ENCODE measurements at regions not wholly inside any gene's neighbourhood (a gene's known extent, or its start where the extent isn't known, plus 50 kb on each side); places are given as distances from the start of the nearest gene placed in this dataset.

GRCh38 chr3:159517105-159517504, 471.5 kb upstream of the IL12A start:
- H3K4me2 ChIP-seq (ENCODE audit: low read length): no peak overlapping the region
- no peak overlapping the region for H3K4me3 ChIP-seq (ENCODE audit: low read length)
- no peaks in the 10 kb centered on the region for H3K4me1 ChIP-seq (ENCODE audit: control insufficient read depth, insufficient read depth, low read length)
- no peaks in the 10 kb centered on the region for H3K27me3 ChIP-seq (ENCODE audit: control insufficient read depth, insufficient read depth, low read length)
- no peak overlapping the region for H3K9ac ChIP-seq (ENCODE audit: low read depth, low read length)
- no peaks in the 10 kb centered on the region for H3K36me3 ChIP-seq (ENCODE audit: insufficient read depth, low read length)
- H3K9me3 ChIP-seq (replicated peaks; ENCODE audit: low read length): no peaks in the 10 kb centered on the region

GRCh38 chr3:159520638-159521037, 468.0 kb upstream of the IL12A start:
- Histone ChIP-seq H3K4me2 (ENCODE audit: low read length) (no peak overlapping the region), H3K4me3 (ENCODE audit: low read length) (no peak overlapping the region), H3K9me3 (replicated peaks; ENCODE audit: low read length) (no peaks in the 10 kb centered on the region), H3K36me3 (ENCODE audit: insufficient read depth, low read length) (no peaks in the 10 kb centered on the region), H3K4me1 (ENCODE audit: control insufficient read depth, insufficient read depth, low read length) (no peaks in the 10 kb centered on the region), H3K9ac (ENCODE audit: low read depth, low read length) (no peak overlapping the region), H3K27me3 (ENCODE audit: control insufficient read depth, insufficient read depth, low read length) (no peaks in the 10 kb centered on the region)

DNA sequence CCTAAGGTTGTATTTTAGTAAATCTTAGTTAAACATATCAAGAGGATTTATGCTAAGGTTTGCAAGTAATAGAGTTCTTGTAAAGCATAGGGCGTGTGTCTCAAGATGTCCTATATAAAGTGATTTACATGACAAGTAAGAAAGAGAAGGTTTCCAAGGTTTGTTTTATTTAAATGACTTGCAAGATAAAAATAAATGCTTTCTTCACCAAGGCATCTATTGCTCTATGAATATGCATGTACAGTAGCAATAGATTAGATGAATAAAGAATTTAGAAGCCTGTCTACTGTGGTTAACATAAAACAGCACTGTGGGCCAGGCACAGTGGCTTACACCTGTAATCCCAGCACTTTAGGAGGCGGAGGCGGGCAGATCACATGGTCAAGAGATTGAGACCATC, 466.4 kb upstream of the IL12A start:
- no peaks in the 10 kb centered on the region for H3K27me3 ChIP-seq (ENCODE audit: control insufficient read depth, insufficient read depth, low read length)
- no peaks in the 10 kb centered on the region for H3K36me3 ChIP-seq (ENCODE audit: insufficient read depth, low read length)
- H3K4me3 ChIP-seq (ENCODE audit: low read length): no peak overlapping the region
- no peak overlapping the region for H3K4me2 ChIP-seq (ENCODE audit: low read length)
- H3K9me3 ChIP-seq (replicated peaks; ENCODE audit: low read length): no peaks in the 10 kb centered on the region
- no peak overlapping the region for H3K9ac ChIP-seq (ENCODE audit: low read depth, low read length)
- H3K4me1 ChIP-seq (ENCODE audit: control insufficient read depth, insufficient read depth, low read length): no peaks in the 10 kb centered on the region

GRCh38 chr3:159528251-159528895, 460.3 kb upstream of the IL12A start:
- H3K9ac ChIP-seq (ENCODE audit: low read depth, low read length): no peak overlapping the region
- no peak overlapping the region for H3K4me3 ChIP-seq (ENCODE audit: low read length)
- H3K9me3 ChIP-seq (replicated peaks; ENCODE audit: low read length): no peaks in the 10 kb centered on the region
- no peaks in the 10 kb centered on the region for H3K36me3 ChIP-seq (ENCODE audit: insufficient read depth, low read length)
- peaks cover 4% of the 10 kb centered on the region for H3K27me3 ChIP-seq (ENCODE audit: control insufficient read depth, insufficient read depth, low read length)
- H3K4me2 ChIP-seq (ENCODE audit: low read length): no peak overlapping the region
- no peaks in the 10 kb centered on the region for H3K4me1 ChIP-seq (ENCODE audit: control insufficient read depth, insufficient read depth, low read length)

- H3K4me2 ChIP-seq (ENCODE audit: low read length): no peak overlapping the region
- no peaks in the 10 kb centered on the region for H3K4me1 ChIP-seq (ENCODE audit: control insufficient read depth, insufficient read depth, low read length)
- no peak overlapping the region for H3K9ac ChIP-seq (ENCODE audit: low read depth, low read length)
- no peaks in the 10 kb centered on the region for H3K36me3 ChIP-seq (ENCODE audit: insufficient read depth, low read length)
- H3K9me3 ChIP-seq (replicated peaks; ENCODE audit: low read length): no peaks in the 10 kb centered on the region
- peaks cover 11% of the 10 kb centered on the region for H3K27me3 ChIP-seq (ENCODE audit: control insufficient read depth, insufficient read depth, low read length)
- no peak overlapping the region for H3K4me3 ChIP-seq (ENCODE audit: low read length)
These were observed 456.1 kb upstream of the IL12A start for GRCh38 chr3:159532577-159532976.

DNA sequence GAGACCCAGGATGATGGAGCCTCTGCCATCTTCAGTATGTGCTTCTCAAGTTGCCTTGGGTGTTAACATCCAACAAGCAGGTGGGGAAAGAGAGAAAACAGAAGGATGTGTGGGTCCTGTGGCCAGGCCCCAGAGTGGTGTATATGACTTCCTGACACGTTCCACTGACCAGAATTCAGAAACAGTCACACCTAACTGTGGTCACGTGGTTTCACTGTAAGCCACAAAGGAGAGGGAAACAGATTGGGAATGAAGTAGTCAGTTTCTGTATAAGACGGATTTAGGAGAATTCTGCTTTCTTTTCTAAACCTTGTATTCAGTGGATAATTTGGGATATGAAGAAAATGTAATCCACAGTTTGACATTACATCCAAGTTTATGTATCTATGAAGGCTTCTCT, 454.1 kb upstream of the IL12A start:
- Histone ChIP-seq H3K36me3 (ENCODE audit: insufficient read depth, low read length) (no peaks in the 10 kb centered on the region), H3K4me3 (ENCODE audit: low read length) (no peak overlapping the region), H3K4me2 (ENCODE audit: low read length) (no peak overlapping the region), H3K9me3 (replicated peaks; ENCODE audit: low read length) (no peaks in the 10 kb centered on the region), H3K27me3 (ENCODE audit: control insufficient read depth, insufficient read depth, low read length) (peaks cover 11% of the 10 kb centered on the region), H3K9ac (ENCODE audit: low read depth, low read length) (no peak overlapping the region), H3K4me1 (ENCODE audit: control insufficient read depth, insufficient read depth, low read length) (no peaks in the 10 kb centered on the region)

DNA sequence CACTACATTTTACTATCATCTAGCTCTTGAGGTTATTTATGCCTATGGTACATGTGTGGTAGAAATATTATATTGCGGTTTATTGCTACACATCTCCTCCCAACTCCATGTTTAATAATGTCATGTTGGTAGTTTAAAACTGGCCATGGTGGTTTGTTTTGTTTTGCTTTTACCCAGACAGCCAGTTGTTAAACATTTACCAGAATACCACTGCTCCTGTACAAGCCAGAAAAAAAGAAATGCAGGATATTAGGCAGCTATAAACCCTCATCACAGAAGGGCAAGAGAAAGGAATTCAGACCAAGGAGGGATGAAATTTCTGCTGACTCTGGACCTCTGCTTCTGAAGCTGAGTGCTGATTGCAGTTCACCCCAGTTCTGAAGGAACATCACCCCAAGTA, 451.8 kb upstream of the IL12A start:
- H3K9me3 ChIP-seq (replicated peaks; ENCODE audit: low read length): no peaks in the 10 kb centered on the region
- H3K9ac ChIP-seq (ENCODE audit: low read depth, low read length): no peak overlapping the region
- H3K4me1 ChIP-seq (ENCODE audit: control insufficient read depth, insufficient read depth, low read length): no peaks in the 10 kb centered on the region
- H3K27me3 ChIP-seq (ENCODE audit: control insufficient read depth, insufficient read depth, low read length): peaks cover 7% of the 10 kb centered on the region
- no peak overlapping the region for H3K4me3 ChIP-seq (ENCODE audit: low read length)
- H3K4me2 ChIP-seq (ENCODE audit: low read length): no peak overlapping the region
- no peaks in the 10 kb centered on the region for H3K36me3 ChIP-seq (ENCODE audit: insufficient read depth, low read length)

DNA sequence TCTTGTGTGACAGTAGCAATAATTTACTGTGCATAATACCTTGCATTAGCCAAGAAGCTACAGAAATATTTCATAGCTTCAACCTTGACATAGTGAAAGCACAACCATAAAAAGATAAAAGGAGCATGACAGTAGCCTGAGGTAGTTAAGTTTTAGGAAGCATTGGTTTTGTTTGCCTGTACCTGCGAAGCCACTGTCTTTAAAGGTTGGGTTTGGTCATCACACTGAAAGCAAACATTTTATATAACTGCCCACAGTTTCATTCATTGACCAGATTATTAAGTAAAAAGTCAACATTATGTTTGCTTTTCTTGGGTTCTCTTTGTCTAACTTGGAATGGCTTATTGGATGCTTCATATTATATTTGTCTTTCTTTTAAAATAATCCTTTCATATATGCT, 450.1 kb upstream of the IL12A start:
- no peaks in the 10 kb centered on the region for H3K4me1 ChIP-seq (ENCODE audit: control insufficient read depth, insufficient read depth, low read length)
- no peaks in the 10 kb centered on the region for H3K36me3 ChIP-seq (ENCODE audit: insufficient read depth, low read length)
- H3K27me3 ChIP-seq (ENCODE audit: control insufficient read depth, insufficient read depth, low read length): peaks cover 7% of the 10 kb centered on the region
- H3K4me3 ChIP-seq (ENCODE audit: low read length): no peak overlapping the region
- no peak overlapping the region for H3K4me2 ChIP-seq (ENCODE audit: low read length)
- no peak overlapping the region for H3K9ac ChIP-seq (ENCODE audit: low read depth, low read length)
- H3K9me3 ChIP-seq (replicated peaks; ENCODE audit: low read length): no peaks in the 10 kb centered on the region

GRCh38 chr3:159540882-159541495, 447.6 kb upstream of the IL12A start:
- no peaks in the 10 kb centered on the region for H3K27me3 ChIP-seq (ENCODE audit: control insufficient read depth, insufficient read depth, low read length)
- no peak overlapping the region for H3K9ac ChIP-seq (ENCODE audit: low read depth, low read length)
- H3K4me3 ChIP-seq (ENCODE audit: low read length): no peak overlapping the region
- H3K4me2 ChIP-seq (ENCODE audit: low read length): no peak overlapping the region
- no peaks in the 10 kb centered on the region for H3K36me3 ChIP-seq (ENCODE audit: insufficient read depth, low read length)
- no peaks in the 10 kb centered on the region for H3K9me3 ChIP-seq (replicated peaks; ENCODE audit: low read length)
- H3K4me1 ChIP-seq (ENCODE audit: control insufficient read depth, insufficient read depth, low read length): no peaks in the 10 kb centered on the region

DNA sequence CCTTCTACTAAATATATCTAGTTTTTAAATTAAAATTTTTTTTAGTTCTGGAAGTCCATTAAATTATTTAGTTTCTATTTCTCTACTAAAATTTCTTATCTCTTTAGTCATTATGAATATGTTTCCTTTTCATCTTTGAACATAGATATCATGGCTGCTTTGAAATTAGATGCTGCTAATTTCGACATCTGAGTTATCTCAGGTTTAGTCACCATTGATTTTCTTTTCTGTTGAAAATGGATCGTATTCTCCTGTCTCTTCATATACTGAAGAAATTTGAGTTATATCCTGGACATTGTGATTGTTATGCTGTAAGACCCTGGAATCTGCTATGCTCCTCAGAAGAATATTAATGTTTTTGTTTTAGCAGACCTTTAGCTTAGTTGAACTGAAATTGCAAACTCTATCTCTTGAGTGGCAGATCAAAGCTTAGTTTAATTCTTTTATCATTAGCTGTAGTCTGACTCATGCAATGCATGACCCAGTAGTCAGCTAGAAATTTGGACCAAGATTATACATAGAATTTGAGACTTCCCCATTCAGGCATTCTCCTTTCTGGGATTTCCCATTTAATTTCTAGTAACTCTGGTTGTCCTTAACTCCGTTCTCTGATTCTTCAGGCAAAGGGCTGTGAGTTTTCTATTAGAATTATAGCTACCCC, 439.8 kb upstream of the IL12A start:
- H3K36me3 ChIP-seq (ENCODE audit: insufficient read depth, low read length): no peaks in the 10 kb centered on the region
- H3K4me3 ChIP-seq (ENCODE audit: low read length): no peak overlapping the region
- H3K9ac ChIP-seq (ENCODE audit: low read depth, low read length): no peak overlapping the region
- peaks cover 6% of the 10 kb centered on the region for H3K4me1 ChIP-seq (ENCODE audit: control insufficient read depth, insufficient read depth, low read length)
- H3K27me3 ChIP-seq (ENCODE audit: control insufficient read depth, insufficient read depth, low read length): no peaks in the 10 kb centered on the region
- peaks cover 2% of the 10 kb centered on the region for H3K9me3 ChIP-seq (replicated peaks; ENCODE audit: low read length)
- peak overlapping the region; percentile 19 for H3K4me2 ChIP-seq (ENCODE audit: low read length)

DNA sequence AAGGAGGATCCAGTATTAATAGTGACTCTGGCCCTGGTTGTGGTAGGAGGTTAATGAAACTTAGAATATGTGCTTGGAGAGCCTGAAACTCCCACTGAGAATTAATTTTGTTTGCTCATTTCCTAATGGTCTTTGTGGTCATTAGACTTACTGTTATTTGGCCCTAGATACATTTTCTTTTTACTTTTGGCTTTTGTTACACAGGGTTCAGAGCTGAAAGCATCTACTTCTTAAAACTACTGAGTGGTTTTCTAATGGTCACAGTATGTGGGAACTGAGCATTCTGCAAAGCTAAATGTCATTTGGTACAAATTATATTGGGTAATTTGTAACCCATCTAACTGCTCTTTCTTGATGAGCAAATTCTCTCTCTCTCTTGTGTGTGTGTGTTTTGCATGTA, 433.4 kb upstream of the IL12A start:
- H3K27me3 ChIP-seq (ENCODE audit: control insufficient read depth, insufficient read depth, low read length): peaks cover 3% of the 10 kb centered on the region
- H3K4me1 ChIP-seq (ENCODE audit: control insufficient read depth, insufficient read depth, low read length): no peaks in the 10 kb centered on the region
- no peaks in the 10 kb centered on the region for H3K9me3 ChIP-seq (replicated peaks; ENCODE audit: low read length)
- no peaks in the 10 kb centered on the region for H3K36me3 ChIP-seq (ENCODE audit: insufficient read depth, low read length)
- no peak overlapping the region for H3K9ac ChIP-seq (ENCODE audit: low read depth, low read length)
- no peak overlapping the region for H3K4me2 ChIP-seq (ENCODE audit: low read length)
- H3K4me3 ChIP-seq (ENCODE audit: low read length): no peak overlapping the region

DNA sequence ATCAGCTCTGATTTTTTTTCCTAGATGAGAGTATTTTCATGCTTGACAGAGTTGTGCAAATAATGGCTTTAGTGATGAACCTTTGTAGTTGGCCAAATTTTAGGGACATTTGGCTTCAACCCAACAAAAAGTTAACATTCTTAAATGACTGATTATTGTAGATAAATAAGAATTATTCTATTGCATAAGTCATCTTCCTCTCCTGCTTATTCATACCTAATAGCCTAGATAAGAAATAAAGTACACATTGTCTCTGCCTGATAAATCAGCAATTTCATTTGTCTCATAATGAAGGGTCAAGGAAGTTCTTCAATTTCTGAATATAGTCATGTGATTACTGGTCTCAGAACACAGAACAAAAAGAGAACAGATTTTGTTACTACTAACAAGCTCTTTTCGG, 428.9 kb upstream of the IL12A start:
- H3K36me3 ChIP-seq (ENCODE audit: insufficient read depth, low read length): no peaks in the 10 kb centered on the region
- H3K27me3 ChIP-seq (ENCODE audit: control insufficient read depth, insufficient read depth, low read length): peaks cover 16% of the 10 kb centered on the region
- H3K4me2 ChIP-seq (ENCODE audit: low read length): no peak overlapping the region
- no peaks in the 10 kb centered on the region for H3K4me1 ChIP-seq (ENCODE audit: control insufficient read depth, insufficient read depth, low read length)
- no peaks in the 10 kb centered on the region for H3K9me3 ChIP-seq (replicated peaks; ENCODE audit: low read length)
- H3K4me3 ChIP-seq (ENCODE audit: low read length): no peak overlapping the region
- H3K9ac ChIP-seq (ENCODE audit: low read depth, low read length): no peak overlapping the region
